SHP77 treated with DMSO at 0.1 percent for 48 hours (cell line): ENCODE measurements at regions not wholly inside any gene's neighbourhood (a gene's known extent, or its start where the extent isn't known, plus 50 kb on each side); places are given as distances from the start of the nearest gene placed in this dataset.

Source experiments
- DNase-seq: peaks from one replicate; lab custom pipeline; 2025; lab: John Stamatoyannopoulos, UW

- DNase-seq: no peak
Observed at GRCh38 chrX:5829469-5829868, 399.2 kb downstream of the NLGN4X start.

- no peak for DNase-seq
Observed at GRCh38 chrX:5829060-5829459, 399.6 kb downstream of the NLGN4X start.

GRCh38 chrX:5823903-5824302 is 404.8 kb downstream of the NLGN4X start:
- DNase-seq: no peak

- DNase-seq: no peak
Observed at GRCh38 chrX:5810636-5811035, 418.0 kb downstream of the NLGN4X start.

- DNase-seq: no peak
Observed at GRCh38 chrX:5807181-5807580, 421.5 kb downstream of the NLGN4X start.

GRCh38 chrX:5802391-5802790 is 426.3 kb downstream of the NLGN4X start:
- DNase-seq: no peak

GRCh38 chrX:5791721-5792120 is 436.9 kb downstream of the NLGN4X start:
- DNase-seq: no peak

GRCh38 chrX:5788910-5789309 is 439.8 kb downstream of the NLGN4X start:
- no peak for DNase-seq

GRCh38 chrX:5780821-5781220 is 447.8 kb downstream of the NLGN4X start:
- DNase-seq: no peak

- no peak for DNase-seq
Observed at GRCh38 chrX:5775846-5776430, 452.7 kb downstream of the NLGN4X start.

- DNase-seq: no peak
Observed at GRCh38 chrX:5774446-5774845, 454.2 kb downstream of the NLGN4X start.

GRCh38 chrX:5771441-5771840 is 457.2 kb downstream of the NLGN4X start:
- no peak for DNase-seq

- no peak for DNase-seq
Observed at GRCh38 chrX:5756616-5757015, 472.1 kb downstream of the NLGN4X start.

- DNase-seq: no peak
Observed at GRCh38 chrX:5753291-5753690, 475.4 kb downstream of the NLGN4X start.

- no peak for DNase-seq
Observed at GRCh38 chrX:5752831-5753230, 475.8 kb downstream of the NLGN4X start.

- DNase-seq: no peak
Observed at GRCh38 chrX:5748586-5749150, 480.0 kb downstream of the NLGN4X start.

GRCh38 chrX:5746231-5746630 is 482.4 kb downstream of the NLGN4X start:
- no peak for DNase-seq

- DNase-seq: no peak
Observed at GRCh38 chrX:5733501-5733900, 495.2 kb downstream of the NLGN4X start.

GRCh38 chrX:5730556-5730955 is 498.1 kb downstream of the NLGN4X start:
- DNase-seq: no peak

GRCh38 chrX:5726224-5726623 is 502.4 kb downstream of the NLGN4X start:
- DNase-seq: no peak

- DNase-seq: no peak
Observed at GRCh38 chrX:5724123-5724522, 504.5 kb downstream of the NLGN4X start.

- DNase-seq: no peak
Observed at GRCh38 chrX:5718651-5719050, 510.0 kb downstream of the NLGN4X start.

- DNase-seq: no peak
Observed at GRCh38 chrX:5716666-5717065, 512.0 kb downstream of the NLGN4X start.

GRCh38 chrX:5708251-5708650 is 520.4 kb downstream of the NLGN4X start:
- no peak for DNase-seq
